Prostate gland (tissue), 2 donors: ENCODE measurements at regions not wholly inside any gene's neighbourhood (a gene's known extent, or its start where the extent isn't known, plus 50 kb on each side); places are given as distances from the start of the nearest gene placed in this dataset.

Experiments used
- CTCF ChIP-seq, 4 experiments: fragments of 200-600 bp in 2 of 4; fragments of 450-650 bp in 2 of 4; sonication (generic) in 2 of 4; IDR thresholded peaks; 1 replicate in 3 of 4; 2 replicates in 1 of 4; pipeline ENCODE4 v1.5.1; 2016 to 2019; ENCODE audit warnings: antibody characterized with exemption in 4 of 4, mild to moderate bottlenecking in 2 of 4, moderate library complexity in 2 of 4
- POLR2A ChIP-seq: fragments of 450-650 bp; IDR thresholded peaks from one replicate; pipeline ENCODE4 v1.6.1; 2016; ENCODE audit warnings: antibody characterized with exemption, mild to moderate bottlenecking
- POLR2AphosphoS5 ChIP-seq: sonication (generic); formaldehyde crosslinking; IDR thresholded peaks from one replicate; pipeline ENCODE4 v1.6.1; 2017; ENCODE audit warnings: antibody characterized with exemption

GRCh38 chr12:34333337-34333736 is 311.0 kb downstream of the ALG10 start:
- TF ChIP-seq POLR2A (no peak), CTCF (IDR thresholded peaks at IDR 0.05) (no peak), POLR2AphosphoS5 (no peak)
